ENCODE measurements at regions not wholly inside any gene's neighbourhood (a gene's known extent, or its start where the extent isn't known, plus 50 kb on each side); places are given as distances from the start of the nearest gene placed in this dataset.

DNA sequence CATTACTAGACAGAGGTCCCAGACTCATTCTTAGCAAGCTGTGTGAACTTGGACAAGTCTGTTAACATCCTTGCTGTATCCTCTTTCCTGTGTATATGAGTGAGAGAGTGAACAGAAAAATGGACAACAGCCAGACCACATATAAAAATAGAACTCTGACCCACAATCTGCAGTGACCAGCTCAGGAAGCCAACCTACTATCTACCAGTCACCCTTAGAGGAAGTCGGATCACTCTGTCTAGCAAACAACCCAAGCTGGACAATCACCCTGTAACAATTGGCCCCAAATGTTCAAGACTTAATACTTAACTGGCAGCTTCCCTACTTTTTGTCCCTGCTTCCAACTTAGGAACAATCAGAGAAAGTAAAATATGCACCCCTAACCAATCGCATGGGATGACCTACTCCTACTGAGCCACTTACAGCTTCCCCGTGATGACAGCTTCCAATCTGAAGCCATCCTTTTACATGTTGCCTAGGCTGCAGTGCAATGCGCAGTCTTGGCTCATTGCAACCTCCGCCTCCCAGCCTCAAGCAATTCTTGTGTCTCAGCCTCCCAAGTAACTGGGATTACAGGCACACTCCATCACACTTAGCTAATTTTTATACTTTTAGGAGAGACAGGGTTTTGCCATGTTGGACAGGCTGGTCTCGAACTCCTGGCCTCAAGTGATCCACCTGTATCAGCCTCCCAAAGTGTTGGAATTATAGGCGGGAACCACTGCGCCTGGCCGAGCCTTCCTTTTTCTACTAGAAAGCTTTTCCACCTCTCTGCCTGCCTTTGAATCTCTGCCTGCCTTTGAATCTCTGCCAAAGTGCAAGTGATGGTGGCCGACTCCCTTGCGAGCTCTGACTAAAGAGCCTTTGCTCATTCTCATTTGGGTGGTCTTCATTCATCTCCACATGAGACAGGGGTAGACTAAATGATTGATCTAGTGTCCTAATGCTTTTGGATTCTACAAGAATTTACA lies 158.3 kb upstream of the NDUFV2 start:
- TF ChIP-seq SP1 (IDR thresholded peaks at IDR 0.05) (no peak), FOXA1 (IDR thresholded peaks at IDR 0.05) (no peak), BHLHE40 (IDR thresholded peaks at IDR 0.05; ENCODE audit: borderline replicate concordance) (no peak), ZNF384 (IDR thresholded peaks at IDR 0.05) (no peak), ARNT (IDR thresholded peaks at IDR 0.05) (no peak), SUZ12 (IDR thresholded peaks at IDR 0.05) (no peak), ELF4 (IDR thresholded peaks at IDR 0.05) (no peak), LEF1 (IDR thresholded peaks at IDR 0.05; ENCODE audit: borderline replicate concordance) (no peak)
